Testis (tissue), 2 donors: ENCODE measurements at regions not wholly inside any gene's neighbourhood (a gene's known extent, or its start where the extent isn't known, plus 50 kb on each side); places are given as distances from the start of the nearest gene placed in this dataset.

Experiments used
- CTCF ChIP-seq, 3 experiments: fragments of 450-650 bp in 2 of 3; fragments of 200-600 bp in 1 of 3; sonication (generic) in 1 of 3; IDR thresholded peaks; one replicate each; pipeline ENCODE4 v1.5.1; 2016 to 2019; ENCODE audit warnings: antibody characterized with exemption in 3 of 3, mild to moderate bottlenecking in 2 of 3, moderate library complexity in 1 of 3
- POLR2A ChIP-seq: fragments of 450-650 bp; IDR thresholded peaks from one replicate; pipeline ENCODE4 v1.6.1; 2017; ENCODE audit warnings: antibody characterized with exemption, mild to moderate bottlenecking, moderate library complexity

- TF ChIP-seq POLR2A (no peak), CTCF (IDR thresholded peaks at IDR 0.05) (no peak)
These were observed 200.2 kb downstream of the TMTC3 start for GRCh38 chr12:88342251-88342806.
